GM23338 (cell line): ENCODE measurements at regions not wholly inside any gene's neighbourhood (a gene's known extent, or its start where the extent isn't known, plus 50 kb on each side); places are given as distances from the start of the nearest gene placed in this dataset.

ENCODE experiments used
- EZH2phosphoT487 ChIP-seq: fragments of 200-600 bp; sonication (generic); IDR thresholded peaks from one replicate; pipeline ENCODE4 v1.8.1; 2018; ENCODE audit warnings: antibody characterized with exemption; ENCODE audit not compliant: unreplicated experiment
- POLR2AphosphoS5 ChIP-seq: IDR thresholded peaks from 2 replicates; pipeline ENCODE4 v1.6.1; 2016; ENCODE audit warnings: antibody characterized with exemption, low read depth
- TF ChIP-seq, protein P1 (sequence below), 2 experiments: fragments of 200-600 bp in 1 of 2; sonication (generic) in 1 of 2; conservative IDR thresholded peaks; 2 replicates each; pipeline versions ENCODE4 v1.5.1 to v1.6.1; 2016 to 2017; ENCODE audit warnings: antibody characterized with exemption in 2 of 2, low read depth in 2 of 2, mild to moderate bottlenecking in 2 of 2, moderate library complexity in 1 of 2
- TF ChIP-seq, protein P2 (sequence below): IDR thresholded peaks from 2 replicates; pipeline ENCODE4 v1.6.1; 2016; ENCODE audit warnings: antibody characterized with exemption

DNA sequence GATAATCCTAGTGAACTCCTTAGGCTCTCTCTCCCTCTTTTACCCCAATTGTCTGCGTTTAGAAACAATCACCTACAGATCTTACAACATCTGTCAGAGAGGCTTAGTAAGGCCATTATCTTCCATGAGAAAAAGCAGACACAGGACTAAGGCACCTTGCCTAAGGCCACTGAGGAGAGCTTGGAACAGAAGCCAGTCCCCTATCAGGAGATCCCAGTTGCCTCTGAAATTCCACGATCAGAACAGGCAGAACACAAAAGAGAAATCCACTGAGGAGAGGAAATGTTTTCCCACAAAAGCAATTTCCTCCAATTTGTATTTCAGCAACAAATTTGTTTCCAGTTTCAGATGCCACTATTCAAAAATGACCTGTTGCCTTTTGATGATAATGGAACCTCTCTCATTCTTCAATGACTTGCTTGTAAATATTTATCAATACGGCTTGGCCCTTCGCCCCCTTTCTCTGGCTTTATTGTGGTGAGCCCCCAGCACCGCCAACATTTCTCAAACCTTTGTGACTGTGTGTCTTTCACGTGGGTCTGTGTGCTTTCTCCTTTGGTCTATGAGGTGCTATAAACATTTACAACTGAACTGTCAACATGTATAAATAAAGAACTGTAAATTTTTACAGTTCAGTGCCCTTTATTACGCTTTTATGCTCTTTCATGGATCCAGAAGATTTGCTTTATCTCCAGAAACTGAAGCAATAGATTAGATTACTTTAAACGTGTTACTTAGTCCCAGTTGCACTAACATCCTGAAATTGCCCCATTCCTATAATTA is 187.8 kb upstream of the PHACTR1 start:
- TF ChIP-seq, protein P1, sequence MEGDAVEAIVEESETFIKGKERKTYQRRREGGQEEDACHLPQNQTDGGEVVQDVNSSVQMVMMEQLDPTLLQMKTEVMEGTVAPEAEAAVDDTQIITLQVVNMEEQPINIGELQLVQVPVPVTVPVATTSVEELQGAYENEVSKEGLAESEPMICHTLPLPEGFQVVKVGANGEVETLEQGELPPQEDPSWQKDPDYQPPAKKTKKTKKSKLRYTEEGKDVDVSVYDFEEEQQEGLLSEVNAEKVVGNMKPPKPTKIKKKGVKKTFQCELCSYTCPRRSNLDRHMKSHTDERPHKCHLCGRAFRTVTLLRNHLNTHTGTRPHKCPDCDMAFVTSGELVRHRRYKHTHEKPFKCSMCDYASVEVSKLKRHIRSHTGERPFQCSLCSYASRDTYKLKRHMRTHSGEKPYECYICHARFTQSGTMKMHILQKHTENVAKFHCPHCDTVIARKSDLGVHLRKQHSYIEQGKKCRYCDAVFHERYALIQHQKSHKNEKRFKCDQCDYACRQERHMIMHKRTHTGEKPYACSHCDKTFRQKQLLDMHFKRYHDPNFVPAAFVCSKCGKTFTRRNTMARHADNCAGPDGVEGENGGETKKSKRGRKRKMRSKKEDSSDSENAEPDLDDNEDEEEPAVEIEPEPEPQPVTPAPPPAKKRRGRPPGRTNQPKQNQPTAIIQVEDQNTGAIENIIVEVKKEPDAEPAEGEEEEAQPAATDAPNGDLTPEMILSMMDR (conservative IDR thresholded peaks at IDR 0.05; ENCODE audit: low read depth in 2 of 2), result no peak
- TF ChIP-seq, protein P2, sequence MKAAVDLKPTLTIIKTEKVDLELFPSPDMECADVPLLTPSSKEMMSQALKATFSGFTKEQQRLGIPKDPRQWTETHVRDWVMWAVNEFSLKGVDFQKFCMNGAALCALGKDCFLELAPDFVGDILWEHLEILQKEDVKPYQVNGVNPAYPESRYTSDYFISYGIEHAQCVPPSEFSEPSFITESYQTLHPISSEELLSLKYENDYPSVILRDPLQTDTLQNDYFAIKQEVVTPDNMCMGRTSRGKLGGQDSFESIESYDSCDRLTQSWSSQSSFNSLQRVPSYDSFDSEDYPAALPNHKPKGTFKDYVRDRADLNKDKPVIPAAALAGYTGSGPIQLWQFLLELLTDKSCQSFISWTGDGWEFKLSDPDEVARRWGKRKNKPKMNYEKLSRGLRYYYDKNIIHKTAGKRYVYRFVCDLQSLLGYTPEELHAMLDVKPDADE, result no peak
- TF ChIP-seq EZH2phosphoT487 (no peak), POLR2AphosphoS5 (no peak)
